GM21390 (cell line): ENCODE measurements at regions not wholly inside any gene's neighbourhood (a gene's known extent, or its start where the extent isn't known, plus 50 kb on each side); places are given as distances from the start of the nearest gene placed in this dataset.
"Not testable (repeated sequence)": the region's sequence is repeated elsewhere in the genome, so short reads cannot be mapped to it uniquely, and the experiment has no call there.

ENCODE experiments used
- ATAC-seq: cut with Tn5 transposase; IDR thresholded peaks from one replicate; pipeline ENCODE4 v1.9.1; 2021; ENCODE audit not compliant: unreplicated experiment

GRCh38 chr1:102178480-102178879 is 181.8 kb upstream of the OLFM3 start:
- ATAC-seq = no peak

- ATAC-seq = peak; percentile 85
Measured at GRCh38 chr1:102174259-102174863, 177.6 kb upstream of the OLFM3 start.

GRCh38 chr1:102172200-102172599 is 175.5 kb upstream of the OLFM3 start:
- no peak for ATAC-seq

DNA sequence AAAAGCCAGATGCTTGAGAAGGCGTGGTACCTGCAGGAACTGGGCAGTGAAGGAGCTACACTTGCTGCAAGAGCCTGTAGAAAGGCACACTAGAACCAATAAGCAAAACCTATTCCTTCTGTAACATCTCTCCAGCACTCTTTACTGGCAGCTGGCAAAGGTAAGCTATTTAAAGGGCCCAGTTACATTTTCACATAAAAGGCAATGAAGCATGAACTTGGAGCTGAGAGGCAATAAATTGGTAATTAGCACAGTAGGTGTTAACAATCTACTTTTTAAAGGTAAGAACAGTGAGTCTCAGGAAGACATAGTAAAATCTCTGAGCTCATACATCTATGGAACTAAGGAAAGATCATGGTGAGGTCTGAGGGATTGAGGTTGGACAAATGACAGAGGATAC is 167.1 kb upstream of the OLFM3 start:
- ATAC-seq = no peak

- ATAC-seq = no peak
Measured at GRCh38 chr1:102151242-102151641, 154.5 kb upstream of the OLFM3 start.

DNA sequence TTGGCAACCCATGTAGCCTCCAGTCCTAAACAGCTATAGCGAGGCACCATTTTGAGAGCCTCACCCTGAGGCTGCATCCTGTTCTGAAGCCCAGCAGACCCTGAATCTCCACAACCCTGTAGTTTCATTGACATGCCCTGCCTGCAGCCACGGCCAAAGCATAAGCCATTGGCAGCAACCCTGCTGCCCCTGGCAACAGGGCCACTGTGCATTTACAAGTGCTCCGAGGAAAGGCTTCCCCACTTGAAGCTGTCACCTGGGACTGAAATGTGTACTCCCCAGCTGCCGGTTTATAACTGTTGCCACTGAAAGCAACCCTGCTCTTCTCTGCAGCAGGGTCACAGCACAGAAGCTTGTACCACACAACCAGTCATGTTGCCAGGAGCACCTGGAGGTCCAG is 124.2 kb upstream of the OLFM3 start:
- no peak for ATAC-seq

- ATAC-seq = no peak
Measured at GRCh38 chr1:102118150-102118549, 121.4 kb upstream of the OLFM3 start.

GRCh38 chr1:102110586-102110985 is 113.9 kb upstream of the OLFM3 start:
- no peak for ATAC-seq

DNA sequence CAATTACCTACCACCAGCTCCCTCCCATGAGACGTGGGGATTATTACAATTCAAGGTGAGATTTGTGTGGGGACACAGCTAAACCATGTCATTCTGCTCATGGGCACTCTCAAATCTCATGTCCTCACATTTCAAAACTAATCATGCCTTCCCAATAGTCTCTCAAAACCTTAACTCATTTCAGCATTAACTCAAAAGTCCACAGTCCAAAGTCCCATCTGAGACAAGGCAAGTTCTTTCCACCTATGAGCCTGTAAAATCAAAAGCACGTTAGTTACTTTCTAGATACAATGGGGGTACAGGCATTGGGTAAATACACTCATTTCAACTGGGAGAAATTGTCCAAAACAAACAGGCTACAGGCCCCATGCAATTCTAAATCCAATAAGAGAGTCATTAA is 112.8 kb upstream of the OLFM3 start:
- ATAC-seq = not testable (repeated sequence)

DNA sequence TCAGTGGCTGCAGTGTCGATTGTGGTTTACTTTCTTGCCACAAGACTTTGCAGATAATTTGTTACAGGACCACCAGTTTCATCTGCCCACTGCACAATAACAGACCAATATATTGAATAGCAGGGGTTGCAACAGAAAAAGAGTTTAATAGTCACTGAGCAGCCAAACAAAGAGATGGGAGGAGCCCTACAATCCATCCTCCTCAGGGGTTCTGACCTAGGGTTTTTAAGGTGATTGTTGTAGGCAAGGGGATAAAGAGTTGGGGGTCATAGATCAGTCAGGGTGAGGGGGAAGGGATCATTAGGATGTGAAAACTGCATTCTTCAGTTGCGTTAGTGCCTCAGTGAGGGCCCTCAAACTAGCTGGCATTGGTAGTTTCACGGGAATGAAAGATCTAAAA is 110.7 kb upstream of the OLFM3 start:
- no peak for ATAC-seq

GRCh38 chr1:102105931-102106550 is 109.3 kb upstream of the OLFM3 start:
- ATAC-seq = no peak

GRCh38 chr1:102103646-102104045 is 106.9 kb upstream of the OLFM3 start:
- ATAC-seq = no peak

DNA sequence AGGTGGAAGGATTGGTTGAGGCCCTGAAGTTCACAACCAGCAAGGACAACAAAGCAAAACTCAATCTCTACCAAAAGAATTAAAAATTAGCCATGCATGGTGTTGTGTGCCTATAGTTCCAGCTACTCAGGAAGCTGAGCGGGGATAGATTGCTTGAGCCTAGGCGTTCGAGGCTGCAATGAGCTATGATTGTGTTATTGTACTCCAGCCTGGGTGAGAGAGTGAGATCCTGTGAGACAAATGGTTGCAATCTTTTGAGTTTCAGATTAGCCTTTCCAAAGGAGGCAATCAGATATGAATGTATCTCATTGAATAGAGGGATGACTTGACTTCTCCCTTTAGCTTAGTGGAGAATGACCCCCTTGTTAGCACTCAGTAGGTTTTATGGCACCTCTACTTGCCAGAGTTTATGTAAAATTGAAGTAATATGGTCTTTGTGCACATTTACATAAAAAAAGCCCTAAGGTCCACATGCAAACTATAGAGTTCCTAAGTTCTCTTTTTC is 105.6 kb upstream of the OLFM3 start:
- ATAC-seq = no peak

DNA sequence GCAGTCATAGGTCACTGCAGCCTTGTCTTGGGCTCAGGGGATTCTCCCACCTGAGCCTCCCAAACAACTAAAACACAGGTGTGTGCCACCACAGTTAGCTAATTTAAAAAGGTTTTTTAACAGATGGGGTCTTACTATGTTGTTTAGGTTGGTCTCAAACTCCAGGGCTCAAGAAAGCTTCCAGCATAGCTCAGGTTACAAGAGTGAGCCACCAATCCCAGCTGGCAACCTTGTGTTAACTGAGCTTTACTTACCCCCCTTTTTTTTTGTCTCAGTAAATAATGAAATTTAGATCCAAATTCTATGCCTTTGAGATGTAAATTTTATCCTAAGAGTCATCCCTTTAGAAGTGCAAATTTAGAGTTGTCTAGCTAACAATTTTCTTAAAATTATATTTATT is 103.9 kb upstream of the OLFM3 start:
- no peak for ATAC-seq

DNA sequence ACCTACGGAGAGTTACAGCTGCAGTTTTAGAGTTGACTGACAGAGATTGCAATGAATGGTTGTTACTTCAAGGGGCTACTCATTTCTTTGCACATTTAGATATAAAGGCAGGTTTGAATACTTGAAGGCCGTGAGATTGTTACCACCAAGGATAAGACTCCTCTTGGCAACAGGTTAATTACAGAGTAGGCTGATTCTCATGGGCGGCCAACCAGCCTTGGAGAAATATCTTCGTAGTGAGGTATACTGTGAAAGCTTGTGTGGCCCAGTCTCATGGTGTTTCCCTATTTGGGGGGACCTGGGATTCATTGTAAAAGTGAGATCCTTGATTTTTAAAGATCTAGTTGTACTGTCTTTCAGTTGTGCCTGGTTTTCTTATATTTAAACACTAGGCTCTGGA is 103.2 kb upstream of the OLFM3 start:
- no peak for ATAC-seq

DNA sequence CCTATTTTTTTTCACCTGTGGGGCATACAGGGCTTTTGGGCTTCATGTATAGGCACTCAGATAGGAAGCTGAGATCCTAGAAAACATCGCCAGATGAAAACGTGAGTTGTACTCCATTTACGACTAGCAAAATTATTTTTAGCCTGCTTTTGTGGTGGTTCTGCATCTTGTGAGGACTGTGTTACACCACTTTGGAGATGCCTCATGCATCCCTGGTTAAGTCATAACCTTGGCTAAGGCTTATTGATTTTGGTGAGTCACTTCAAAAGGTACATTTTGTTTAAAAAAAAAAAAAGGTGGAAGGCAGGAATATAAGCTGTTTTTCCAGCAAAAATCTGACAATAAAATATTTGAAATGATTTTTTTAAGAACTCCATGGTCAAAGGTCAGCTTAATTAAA is 101.8 kb upstream of the OLFM3 start:
- ATAC-seq = no peak

GRCh38 chr1:102098081-102098480 is 101.4 kb upstream of the OLFM3 start:
- no peak for ATAC-seq

GRCh38 chr1:102097451-102097850 is 100.7 kb upstream of the OLFM3 start:
- ATAC-seq = no peak

GRCh38 chr1:102096162-102096561 is 99.4 kb upstream of the OLFM3 start:
- ATAC-seq = no peak

DNA sequence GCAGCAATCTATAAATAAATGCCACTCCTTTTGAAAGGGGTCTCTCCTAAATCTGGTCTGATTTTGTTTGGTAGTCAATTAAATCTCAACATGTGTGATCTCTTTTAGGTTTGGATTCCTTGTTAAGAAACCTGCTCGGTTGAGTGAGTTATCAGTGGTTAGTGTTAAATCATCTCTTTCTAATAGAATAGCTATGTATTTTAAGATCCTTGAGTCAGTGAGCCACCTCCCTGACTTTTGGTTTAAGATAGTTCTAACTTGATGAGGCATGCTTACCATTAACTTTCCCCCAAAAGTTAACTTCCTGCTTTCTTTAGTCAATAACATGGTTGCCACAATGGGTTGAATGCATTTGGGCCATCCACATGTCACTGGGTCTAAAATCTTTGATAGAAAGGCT is 93.1 kb upstream of the OLFM3 start:
- no peak for ATAC-seq

GRCh38 chr1:102085896-102086295 is 89.2 kb upstream of the OLFM3 start:
- no peak for ATAC-seq

DNA sequence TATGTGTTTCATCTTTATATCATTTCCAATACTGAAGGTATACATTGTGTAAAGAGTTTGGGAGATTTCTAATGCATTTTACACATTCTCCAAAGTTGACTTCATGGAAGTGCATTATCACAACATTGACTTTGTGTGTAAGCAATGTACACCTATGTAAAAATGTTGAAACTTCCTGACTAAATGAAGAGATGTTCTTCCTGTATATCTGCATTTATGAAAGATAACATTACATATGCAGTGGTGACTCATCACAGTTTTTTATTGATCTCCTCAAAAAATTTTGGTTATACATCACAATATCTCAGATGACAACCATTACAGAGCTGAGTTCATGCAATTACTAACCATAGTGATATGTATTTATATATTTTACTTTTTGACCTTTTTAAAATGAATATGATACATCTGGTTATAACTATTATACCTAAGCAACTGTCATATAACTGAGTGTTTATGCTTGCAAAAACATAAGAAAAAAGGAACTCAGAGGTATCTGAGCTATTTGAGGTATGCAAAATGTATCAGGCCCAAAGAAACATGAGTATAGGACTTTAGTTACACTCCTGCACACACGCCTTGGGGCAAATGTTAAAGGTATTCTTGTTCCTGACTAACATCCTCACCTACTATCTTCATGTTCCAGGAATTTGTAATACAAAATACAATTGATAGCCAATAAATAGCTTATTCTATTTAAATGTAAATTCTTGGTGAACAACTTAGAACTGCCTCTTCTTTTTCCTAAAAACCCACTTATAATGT is 88.2 kb upstream of the OLFM3 start:
- no peak for ATAC-seq
